ENCODE measurements at regions not wholly inside any gene's neighbourhood (a gene's known extent, or its start where the extent isn't known, plus 50 kb on each side); places are given as distances from the start of the nearest gene placed in this dataset.

DNA sequence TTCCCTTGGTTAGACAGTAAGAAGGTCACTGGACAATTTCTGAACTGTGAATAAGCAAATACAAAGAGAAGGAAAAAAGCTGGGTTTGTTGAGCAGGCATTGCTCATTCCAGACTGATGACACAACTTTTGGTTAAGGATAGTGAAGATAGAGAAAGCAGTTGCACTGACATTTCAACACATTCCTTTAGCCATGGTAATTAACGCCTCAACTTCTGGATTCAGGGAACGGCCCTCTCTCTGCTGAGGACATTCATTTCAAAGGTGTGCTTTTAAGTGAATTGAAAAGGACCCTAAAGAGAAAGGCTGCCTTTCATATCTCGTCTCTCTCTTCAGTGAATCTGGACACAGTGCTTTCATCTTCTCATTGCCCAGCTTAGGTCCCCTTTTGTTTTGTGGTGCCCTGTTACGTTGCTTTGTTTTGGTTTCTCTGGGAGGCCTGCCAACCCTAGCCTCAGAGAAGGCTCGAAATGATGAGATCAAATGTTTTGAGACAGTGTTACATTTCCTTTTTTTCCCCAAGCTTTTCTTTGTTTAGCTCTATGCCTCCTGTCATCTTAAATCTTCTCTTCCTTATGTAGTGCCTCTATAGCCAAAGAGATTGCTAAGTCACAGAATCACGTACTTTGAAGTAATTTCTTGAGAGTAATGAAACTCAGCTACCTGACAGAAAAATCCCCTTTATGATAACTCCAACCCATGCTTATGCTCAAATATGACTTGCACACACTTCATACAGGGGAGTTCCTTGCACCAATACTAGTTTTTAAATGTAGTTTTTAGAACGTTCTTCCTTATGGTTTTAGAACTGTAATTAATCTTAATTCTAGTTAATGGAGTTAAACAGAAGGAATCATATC lies 94.4 kb upstream of the IFNE start:
- DNase-seq, result peak; percentile 93

GRCh38 chr9:21579247-21579671 lies 97.1 kb upstream of the IFNE start:
- Histone ChIP-seq H3K23ac (ENCODE audit: low read length) (no peak overlapping the region), H3K4me2 (ENCODE audit: low read length) (no peak overlapping the region), H3K4me3 (ENCODE audit: low read length) (no peak overlapping the region), H3K27ac (ENCODE audit: low read depth, low read length) (no peak overlapping the region), H2BK5ac (ENCODE audit: low read length) (no peak overlapping the region), H2AK5ac (ENCODE audit: low read length) (no peak overlapping the region), H3K56ac (ENCODE audit: low read length) (no peak overlapping the region), H2BK15ac (replicated peaks; ENCODE audit: low read depth) (no peak overlapping the region), H4K8ac (ENCODE audit: low read depth, low read length) (no peak overlapping the region), H3K36me3 (ENCODE audit: control insufficient read depth, insufficient read depth, low read length) (no peaks in the 10 kb centered on the region), H3K79me1 (ENCODE audit: low read length) (no peaks in the 10 kb centered on the region), H3K4ac (ENCODE audit: low read depth, low read length) (no peak overlapping the region), H2BK120ac (ENCODE audit: low read depth, low read length) (no peak overlapping the region), H3K27me3 (ENCODE audit: insufficient read depth, low read length, poor library complexity) (no peaks in the 10 kb centered on the region), H3K18ac (ENCODE audit: low read length) (no peak overlapping the region), H3K79me2 (ENCODE audit: control insufficient read depth, insufficient read depth, low read length) (no peaks in the 10 kb centered on the region), H3K9ac (ENCODE audit: low read length) (no peak overlapping the region), H3K4me1 (ENCODE audit: control insufficient read depth, low read depth, low read length) (peaks cover 5% of the 10 kb centered on the region), H4K5ac (ENCODE audit: low read length) (no peak overlapping the region)
- no CpG with 5 or more reads among the region's 4 CpGs for WGBS (ENCODE audit: extremely low coverage, insufficient coverage, low lambda C conversion rate)
- DNase-seq, result no peak

More for the DNA sequence above, 94.4 kb upstream of the IFNE start:
- peaks cover 5% of the 10 kb centered on the region for H3K4me1 ChIP-seq (ENCODE audit: control insufficient read depth, low read depth, low read length)
- no peak overlapping the region for H4K5ac ChIP-seq (ENCODE audit: low read length)
- H3K79me1 ChIP-seq (ENCODE audit: low read length), result no peaks in the 10 kb centered on the region
- H3K4me2 ChIP-seq (ENCODE audit: low read length), result no peak overlapping the region
- H3K4me3 ChIP-seq (ENCODE audit: low read length), result no peak overlapping the region
- no peak overlapping the region for H2AK5ac ChIP-seq (ENCODE audit: low read length)
- no peak overlapping the region for H3K18ac ChIP-seq (ENCODE audit: low read length)
- H2BK5ac ChIP-seq (ENCODE audit: low read length), result no peak overlapping the region
- no peak overlapping the region for H3K4ac ChIP-seq (ENCODE audit: low read depth, low read length)
- H4K8ac ChIP-seq (ENCODE audit: low read depth, low read length), result no peak overlapping the region
- H3K23ac ChIP-seq (ENCODE audit: low read length), result no peak overlapping the region
- no CpG with 5 or more reads among the region's 7 CpGs for WGBS (ENCODE audit: extremely low coverage, insufficient coverage, low lambda C conversion rate)
- H3K56ac ChIP-seq (ENCODE audit: low read length), result no peak overlapping the region
- H3K79me2 ChIP-seq (ENCODE audit: control insufficient read depth, insufficient read depth, low read length), result no peaks in the 10 kb centered on the region
- no peak overlapping the region for H3K27ac ChIP-seq (ENCODE audit: low read depth, low read length)
- no peaks in the 10 kb centered on the region for H3K27me3 ChIP-seq (ENCODE audit: insufficient read depth, low read length, poor library complexity)
- H3K9ac ChIP-seq (ENCODE audit: low read length), result no peak overlapping the region
- peak overlapping the region; percentile 15 for H2BK15ac ChIP-seq (replicated peaks; ENCODE audit: low read depth)
- H3K36me3 ChIP-seq (ENCODE audit: control insufficient read depth, insufficient read depth, low read length), result no peaks in the 10 kb centered on the region
- H2BK120ac ChIP-seq (ENCODE audit: low read depth, low read length), result no peak overlapping the region

- Histone ChIP-seq H3K9ac (ENCODE audit: low read length) (no peak overlapping the region), H4K8ac (ENCODE audit: low read depth, low read length) (no peak overlapping the region), H3K4me2 (ENCODE audit: low read length) (no peak overlapping the region), H3K27me3 (ENCODE audit: insufficient read depth, low read length, poor library complexity) (no peaks in the 10 kb centered on the region), H3K27ac (ENCODE audit: low read depth, low read length) (no peak overlapping the region), H3K56ac (ENCODE audit: low read length) (no peak overlapping the region), H3K4ac (ENCODE audit: low read depth, low read length) (no peak overlapping the region), H3K4me1 (ENCODE audit: control insufficient read depth, low read depth, low read length) (peaks cover 5% of the 10 kb centered on the region), H3K36me3 (ENCODE audit: control insufficient read depth, insufficient read depth, low read length) (no peaks in the 10 kb centered on the region), H3K23ac (ENCODE audit: low read length) (no peak overlapping the region), H2BK15ac (replicated peaks; ENCODE audit: low read depth) (no peak overlapping the region), H2AK5ac (ENCODE audit: low read length) (no peak overlapping the region), H2BK120ac (ENCODE audit: low read depth, low read length) (no peak overlapping the region), H3K4me3 (ENCODE audit: low read length) (no peak overlapping the region), H3K79me2 (ENCODE audit: control insufficient read depth, insufficient read depth, low read length) (no peaks in the 10 kb centered on the region), H3K79me1 (ENCODE audit: low read length) (no peaks in the 10 kb centered on the region), H2BK5ac (ENCODE audit: low read length) (no peak overlapping the region), H3K18ac (ENCODE audit: low read length) (no peak overlapping the region), H4K5ac (ENCODE audit: low read length) (no peak overlapping the region)
- no peak for DNase-seq
- no CpG with 5 or more reads among the region's 1 CpG for WGBS (ENCODE audit: extremely low coverage, insufficient coverage, low lambda C conversion rate)
Measured at GRCh38 chr9:21579743-21580142, 97.6 kb upstream of the IFNE start.

- Histone ChIP-seq H3K79me2 (ENCODE audit: control insufficient read depth, insufficient read depth, low read length) (no peaks in the 10 kb centered on the region), H2BK15ac (replicated peaks; ENCODE audit: low read depth) (no peak overlapping the region), H3K4me3 (ENCODE audit: low read length) (no peak overlapping the region), H3K4me2 (ENCODE audit: low read length) (no peak overlapping the region), H2BK5ac (ENCODE audit: low read length) (no peak overlapping the region), H3K9ac (ENCODE audit: low read length) (no peak overlapping the region), H3K79me1 (ENCODE audit: low read length) (no peaks in the 10 kb centered on the region), H3K27me3 (ENCODE audit: insufficient read depth, low read length, poor library complexity) (no peaks in the 10 kb centered on the region), H4K5ac (ENCODE audit: low read length) (no peak overlapping the region), H2AK5ac (ENCODE audit: low read length) (no peak overlapping the region), H3K18ac (ENCODE audit: low read length) (no peak overlapping the region), H3K23ac (ENCODE audit: low read length) (no peak overlapping the region), H2BK120ac (ENCODE audit: low read depth, low read length) (no peak overlapping the region), H3K4me1 (ENCODE audit: control insufficient read depth, low read depth, low read length) (peaks cover 5% of the 10 kb centered on the region), H3K56ac (ENCODE audit: low read length) (no peak overlapping the region), H3K27ac (ENCODE audit: low read depth, low read length) (no peak overlapping the region), H4K8ac (ENCODE audit: low read depth, low read length) (no peak overlapping the region), H3K4ac (ENCODE audit: low read depth, low read length) (no peak overlapping the region), H3K36me3 (ENCODE audit: control insufficient read depth, insufficient read depth, low read length) (no peaks in the 10 kb centered on the region)
- DNase-seq, result no peak
- no CpG with 5 or more reads among the region's 12 CpGs for WGBS (ENCODE audit: extremely low coverage, insufficient coverage, low lambda C conversion rate)
Measured at GRCh38 chr9:21580636-21581378, 98.7 kb upstream of the IFNE start.

GRCh38 chr9:21583628-21584377 lies 101.7 kb upstream of the IFNE start:
- no peaks in the 10 kb centered on the region for H3K36me3 ChIP-seq (ENCODE audit: control insufficient read depth, insufficient read depth, low read length)
- H3K9ac ChIP-seq (ENCODE audit: low read length), result no peak overlapping the region
- H3K79me1 ChIP-seq (ENCODE audit: low read length), result no peaks in the 10 kb centered on the region
- H3K27ac ChIP-seq (ENCODE audit: low read depth, low read length), result no peak overlapping the region
- H3K4me2 ChIP-seq (ENCODE audit: low read length), result no peak overlapping the region
- H3K27me3 ChIP-seq (ENCODE audit: insufficient read depth, low read length, poor library complexity), result no peaks in the 10 kb centered on the region
- H3K4ac ChIP-seq (ENCODE audit: low read depth, low read length), result no peak overlapping the region
- no peak overlapping the region for H4K5ac ChIP-seq (ENCODE audit: low read length)
- no peak overlapping the region for H4K8ac ChIP-seq (ENCODE audit: low read depth, low read length)
- no peak for DNase-seq
- no peak overlapping the region for H3K4me3 ChIP-seq (ENCODE audit: low read length)
- H2BK120ac ChIP-seq (ENCODE audit: low read depth, low read length), result no peak overlapping the region
- H2BK15ac ChIP-seq (replicated peaks; ENCODE audit: low read depth), result no peak overlapping the region
- WGBS (ENCODE audit: extremely low coverage, insufficient coverage, low lambda C conversion rate), result no CpG with 5 or more reads among the region's 3 CpGs
- no peaks in the 10 kb centered on the region for H3K4me1 ChIP-seq (ENCODE audit: control insufficient read depth, low read depth, low read length)
- no peak overlapping the region for H3K18ac ChIP-seq (ENCODE audit: low read length)
- H2AK5ac ChIP-seq (ENCODE audit: low read length), result no peak overlapping the region
- H2BK5ac ChIP-seq (ENCODE audit: low read length), result no peak overlapping the region
- H3K79me2 ChIP-seq (ENCODE audit: control insufficient read depth, insufficient read depth, low read length), result no peaks in the 10 kb centered on the region
- no peak overlapping the region for H3K56ac ChIP-seq (ENCODE audit: low read length)
- no peak overlapping the region for H3K23ac ChIP-seq (ENCODE audit: low read length)
